Activated T-helper 1 cell treated with anti-CD3 and anti-CD28 coated beads, Interleukin-12 subunit alpha, Interleukin-12 subunit beta, Interleukin-2, Interleukin-4 antibody, amounts not matched to agents 30 ng/mL and 10 ng/mL and 1 ng/mL, durations not matched to agents 14 hours and 24 hours and 36 hours (primary cell): ENCODE measurements at regions not wholly inside any gene's neighbourhood (a gene's known extent, or its start where the extent isn't known, plus 50 kb on each side); places are given as distances from the start of the nearest gene placed in this dataset.

Source experiments
- DNase-seq: peaks from one replicate; pipeline ENCODE4 v3.0.0; 2021; ENCODE audit warnings: low spot score
- H3K27ac Mint-ChIP-seq: one replicate; pipeline ENCODE4 v1.8.0; 2021; ENCODE audit warnings: mild to moderate bottlenecking, mixed read lengths
- H3K27me3 Mint-ChIP-seq: one replicate; pipeline ENCODE4 v1.8.0; 2022; ENCODE audit warnings: mild to moderate bottlenecking, moderate library complexity, mixed read lengths; ENCODE audit not compliant: insufficient read depth
- H3K36me3 Mint-ChIP-seq: one replicate; pipeline ENCODE4 v1.8.0; 2021; ENCODE audit warnings: low read depth, mixed read lengths
- H3K4me1 Mint-ChIP-seq: one replicate; pipeline ENCODE4 v1.8.0; 2021; ENCODE audit warnings: low read depth, mixed read lengths
- H3K4me3 Mint-ChIP-seq: one replicate; pipeline ENCODE4 v1.8.0; 2021; ENCODE audit warnings: mild to moderate bottlenecking, moderate library complexity, mixed read lengths
- H3K9me3 Mint-ChIP-seq: one replicate; pipeline ENCODE4 v1.8.0; 2021; ENCODE audit warnings: mixed read lengths
- intact Hi-C: fragments of 100-400 bp; cut with micrococcal nuclease; formaldehyde crosslinking; loops from one replicate; pipeline ENCODE4 v1.15.1; 2024

DNA sequence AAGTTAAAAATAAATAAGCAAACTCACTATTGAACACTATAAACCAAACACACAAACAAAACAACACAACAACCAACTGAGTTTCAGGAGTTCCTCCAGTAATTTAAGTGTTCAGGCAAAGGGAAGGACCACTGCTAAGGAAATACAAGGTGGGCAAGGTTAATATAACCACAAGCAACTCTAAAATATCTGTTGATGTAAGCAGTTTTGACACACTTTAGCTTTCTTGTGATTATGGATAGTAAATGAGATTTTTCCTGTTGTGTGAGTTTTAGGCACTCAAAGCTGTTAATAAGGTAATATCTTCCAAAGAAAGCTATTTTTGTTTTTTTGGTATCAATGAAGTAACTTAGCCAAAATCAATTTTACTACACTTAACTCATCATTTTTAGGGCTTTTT, 839.1 kb upstream of the FOXG1 start:
- H3K36me3 Mint-ChIP-seq, result no peaks in the 10 kb centered on the region
- no peak for DNase-seq
- H3K9me3 Mint-ChIP-seq, result peaks cover 21% of the 10 kb centered on the region
- no peaks in the 10 kb centered on the region for H3K4me1 Mint-ChIP-seq
- H3K4me3 Mint-ChIP-seq, result no peak overlapping the region
- no peaks in the 10 kb centered on the region for H3K27me3 Mint-ChIP-seq
- intact Hi-C loops, result no loop called here
- H3K27ac Mint-ChIP-seq, result no peak overlapping the region

DNA sequence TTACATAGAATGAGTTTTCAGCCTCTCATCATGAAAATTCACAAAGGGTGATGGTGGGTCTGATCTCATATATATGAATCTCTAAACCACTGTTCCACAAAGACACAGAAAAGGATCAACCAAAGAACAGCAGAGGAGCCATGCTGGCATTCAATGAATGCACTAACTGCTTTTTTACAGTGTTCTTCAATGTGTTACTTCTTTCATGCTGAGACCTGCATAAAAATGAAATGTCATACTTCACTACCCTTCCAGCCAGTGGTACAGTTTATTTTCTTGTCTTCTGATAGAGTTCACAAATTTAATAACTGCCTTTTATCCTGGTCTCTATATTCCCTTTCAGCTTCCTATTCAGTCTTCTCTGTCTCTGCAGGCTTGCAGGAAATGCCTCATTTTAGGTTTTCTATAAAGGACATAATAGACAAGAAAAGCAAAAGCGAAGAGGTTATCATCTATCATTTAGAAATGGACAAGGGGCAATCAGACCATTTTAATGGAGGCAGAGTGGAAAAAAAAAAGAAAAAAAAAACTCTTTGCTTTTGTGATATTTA, 836.7 kb upstream of the FOXG1 start:
- intact Hi-C loops, result no loop called here
- DNase-seq, result no peak
- H3K4me1 Mint-ChIP-seq, result no peaks in the 10 kb centered on the region
- H3K27me3 Mint-ChIP-seq, result no peaks in the 10 kb centered on the region
- H3K27ac Mint-ChIP-seq, result no peak overlapping the region
- peaks cover 39% of the 10 kb centered on the region for H3K9me3 Mint-ChIP-seq
- H3K36me3 Mint-ChIP-seq, result no peaks in the 10 kb centered on the region
- H3K4me3 Mint-ChIP-seq, result no peak overlapping the region

DNA sequence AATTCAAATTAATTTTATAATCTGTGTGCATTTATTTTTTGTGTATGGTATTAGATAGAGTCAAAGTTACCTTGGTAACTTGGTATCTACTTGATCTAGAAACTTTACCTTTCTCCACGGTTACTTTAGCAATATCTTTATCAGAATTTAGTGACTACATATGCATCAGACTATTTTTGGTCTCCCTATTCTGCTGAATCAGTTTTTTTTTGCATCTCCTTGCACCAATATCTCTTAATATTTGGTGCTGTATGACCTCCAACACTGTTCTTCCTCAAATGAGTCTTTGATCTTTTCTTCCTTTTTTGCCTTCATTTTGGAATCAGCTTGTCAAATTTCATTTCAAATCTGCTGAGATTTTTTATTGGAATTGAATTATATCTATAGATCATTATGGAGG, 828.2 kb upstream of the FOXG1 start:
- no peak overlapping the region for H3K27ac Mint-ChIP-seq
- H3K9me3 Mint-ChIP-seq, result peaks cover 43% of the 10 kb centered on the region
- no peak for DNase-seq
- H3K4me3 Mint-ChIP-seq, result no peak overlapping the region
- intact Hi-C loops, result no loop called here
- H3K36me3 Mint-ChIP-seq, result no peaks in the 10 kb centered on the region
- H3K27me3 Mint-ChIP-seq, result no peaks in the 10 kb centered on the region
- H3K4me1 Mint-ChIP-seq, result no peaks in the 10 kb centered on the region

DNA sequence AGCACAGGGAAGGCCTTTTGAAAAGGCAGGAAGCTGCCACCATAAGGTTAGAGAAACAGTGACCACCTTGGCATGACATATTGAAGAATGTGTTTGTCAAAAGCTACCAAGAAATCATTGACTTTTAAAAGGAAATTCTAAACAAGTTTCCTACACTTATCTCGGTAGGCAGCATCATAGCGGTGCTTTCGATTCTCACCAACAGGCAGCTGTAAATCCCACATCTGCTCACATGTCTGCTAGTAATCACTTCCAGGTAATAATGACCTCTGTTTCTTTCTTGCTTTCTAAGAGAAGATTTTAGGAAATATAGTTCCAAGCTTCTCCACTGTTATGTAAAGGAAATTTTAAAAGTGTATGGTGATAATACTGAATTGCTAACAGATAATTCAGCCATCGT, 821.1 kb upstream of the FOXG1 start:
- intact Hi-C loops, result no loop called here

DNA sequence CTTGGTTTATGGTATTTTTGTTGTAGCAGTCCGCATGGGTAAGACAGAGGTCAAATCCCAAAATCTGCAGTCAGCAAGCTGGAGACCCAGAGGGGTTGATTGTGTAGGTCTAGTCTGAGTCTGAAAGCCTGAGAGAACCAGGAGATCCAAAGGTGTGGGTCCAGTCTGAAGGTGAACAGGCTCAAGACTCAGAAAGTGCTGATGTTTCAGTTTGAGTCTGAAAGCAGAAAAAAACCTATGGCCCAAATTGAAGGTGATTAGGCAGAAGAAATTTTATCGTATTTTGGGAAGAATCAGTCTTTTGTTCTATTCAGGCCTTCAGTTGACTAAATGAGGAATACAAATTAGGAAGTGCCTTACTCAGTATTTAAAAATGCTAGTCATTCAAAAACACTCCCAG, 807.8 kb upstream of the FOXG1 start:
- no peak for DNase-seq
- intact Hi-C loops, result no loop called here
- Mint-ChIP-seq H3K9me3 (peaks cover 27% of the 10 kb centered on the region), H3K36me3 (no peaks in the 10 kb centered on the region), H3K27me3 (no peaks in the 10 kb centered on the region), H3K4me1 (no peaks in the 10 kb centered on the region), H3K4me3 (no peak overlapping the region), H3K27ac (no peak overlapping the region)

More for the DNA sequence above, 821.1 kb upstream of the FOXG1 start:
- H3K9me3 Mint-ChIP-seq, result peaks cover 36% of the 10 kb centered on the region
- H3K27ac Mint-ChIP-seq, result no peak overlapping the region
- H3K4me1 Mint-ChIP-seq, result no peaks in the 10 kb centered on the region
- DNase-seq, result no peak
- H3K4me3 Mint-ChIP-seq, result no peak overlapping the region
- no peaks in the 10 kb centered on the region for H3K36me3 Mint-ChIP-seq
- H3K27me3 Mint-ChIP-seq, result no peaks in the 10 kb centered on the region

DNA sequence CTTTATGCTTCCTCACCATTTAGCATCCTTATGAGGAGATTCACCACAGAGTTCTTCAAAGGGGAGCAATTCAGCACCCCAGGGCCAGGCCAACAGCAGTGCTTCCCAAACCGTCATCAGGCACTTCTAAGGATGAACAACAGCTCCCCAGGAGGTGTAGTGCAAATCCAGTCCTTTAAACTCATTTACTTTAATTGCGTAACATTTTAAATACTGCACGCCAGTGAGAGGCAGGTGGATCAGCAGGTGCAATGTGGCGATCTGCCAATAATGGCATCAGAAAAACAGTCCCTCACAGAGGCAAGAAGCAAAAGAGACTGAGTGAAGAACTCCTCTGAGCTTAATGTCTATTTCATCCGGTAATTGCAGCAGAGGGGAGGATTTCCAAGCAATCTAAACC, 770.9 kb upstream of the FOXG1 start:
- intact Hi-C loops, result no loop called here

DNA sequence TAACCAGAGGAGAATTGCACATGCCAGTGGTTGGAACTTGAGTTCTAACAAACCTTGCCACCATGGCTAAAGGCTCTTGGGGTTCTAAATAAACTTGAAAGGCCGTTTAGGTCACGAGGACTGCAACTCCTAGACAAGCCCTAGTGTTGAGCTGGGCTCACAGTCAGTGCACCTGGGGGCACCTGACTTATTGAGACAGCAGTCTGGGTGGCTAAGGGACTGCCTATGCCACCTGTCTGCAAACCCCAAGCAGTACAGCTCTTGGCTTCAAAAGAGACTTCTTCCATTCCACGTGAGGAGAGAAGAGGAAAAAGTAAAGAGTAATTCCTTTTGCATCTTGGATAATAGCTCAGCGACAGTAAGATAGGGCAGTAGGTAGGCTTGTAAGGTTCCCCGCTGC, 765.6 kb upstream of the FOXG1 start:
- no peak overlapping the region for H3K4me3 Mint-ChIP-seq
- H3K27me3 Mint-ChIP-seq, result no peaks in the 10 kb centered on the region
- H3K4me1 Mint-ChIP-seq, result no peaks in the 10 kb centered on the region
- intact Hi-C loops, result no loop called here
- no peaks in the 10 kb centered on the region for H3K36me3 Mint-ChIP-seq
- H3K9me3 Mint-ChIP-seq, result peaks cover 54% of the 10 kb centered on the region
- no peak for DNase-seq
- H3K27ac Mint-ChIP-seq, result no peak overlapping the region

More for the DNA sequence above, 770.9 kb upstream of the FOXG1 start:
- H3K27ac Mint-ChIP-seq, result no peak overlapping the region
- no peaks in the 10 kb centered on the region for H3K36me3 Mint-ChIP-seq
- H3K9me3 Mint-ChIP-seq, result peaks cover 44% of the 10 kb centered on the region
- no peaks in the 10 kb centered on the region for H3K4me1 Mint-ChIP-seq
- H3K27me3 Mint-ChIP-seq, result no peaks in the 10 kb centered on the region
- DNase-seq, result no peak
- H3K4me3 Mint-ChIP-seq, result no peak overlapping the region

DNA sequence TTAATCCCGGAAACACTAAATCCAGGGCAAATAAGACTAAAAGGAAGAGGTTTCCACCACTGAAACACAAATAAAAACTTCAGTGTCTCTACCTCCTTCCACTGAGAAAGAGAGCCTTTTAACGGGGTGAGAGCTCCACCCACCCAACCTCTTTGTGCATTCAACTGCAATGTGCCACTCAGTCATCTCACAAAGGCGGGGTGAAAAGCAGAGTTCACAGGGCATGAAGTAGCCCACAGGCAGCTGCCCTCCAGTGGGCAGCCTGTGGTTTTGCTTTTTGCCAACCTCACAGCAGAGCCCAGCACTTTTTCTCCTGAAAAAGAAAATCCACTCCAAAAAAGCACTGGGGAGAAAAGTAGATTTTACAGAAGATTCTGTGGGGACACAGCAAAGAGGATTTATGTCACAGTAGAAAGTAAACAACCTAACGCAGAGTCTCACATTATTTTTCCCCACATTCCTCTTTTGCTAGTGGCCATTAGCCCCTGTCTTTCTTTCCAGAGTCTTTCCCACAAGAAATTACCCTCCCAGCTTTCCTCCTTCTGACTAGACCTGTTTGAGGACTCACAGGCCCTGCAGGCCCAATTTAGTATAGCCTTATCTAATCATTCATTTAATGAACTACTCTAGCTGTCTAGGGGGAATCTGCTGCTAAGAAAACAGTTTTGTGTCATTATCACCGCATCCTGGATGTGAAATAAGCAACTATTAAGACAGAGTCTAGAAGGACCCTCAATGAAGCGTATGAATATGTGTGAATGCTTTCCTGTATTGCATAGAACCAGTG, 753.8 kb upstream of the FOXG1 start:
- intact Hi-C loops, result no loop called here
- H3K36me3 Mint-ChIP-seq, result no peaks in the 10 kb centered on the region
- H3K27me3 Mint-ChIP-seq, result no peaks in the 10 kb centered on the region
- H3K27ac Mint-ChIP-seq, result no peak overlapping the region
- peaks cover 27% of the 10 kb centered on the region for H3K9me3 Mint-ChIP-seq
- no peak for DNase-seq
- no peak overlapping the region for H3K4me3 Mint-ChIP-seq
- no peaks in the 10 kb centered on the region for H3K4me1 Mint-ChIP-seq

DNA sequence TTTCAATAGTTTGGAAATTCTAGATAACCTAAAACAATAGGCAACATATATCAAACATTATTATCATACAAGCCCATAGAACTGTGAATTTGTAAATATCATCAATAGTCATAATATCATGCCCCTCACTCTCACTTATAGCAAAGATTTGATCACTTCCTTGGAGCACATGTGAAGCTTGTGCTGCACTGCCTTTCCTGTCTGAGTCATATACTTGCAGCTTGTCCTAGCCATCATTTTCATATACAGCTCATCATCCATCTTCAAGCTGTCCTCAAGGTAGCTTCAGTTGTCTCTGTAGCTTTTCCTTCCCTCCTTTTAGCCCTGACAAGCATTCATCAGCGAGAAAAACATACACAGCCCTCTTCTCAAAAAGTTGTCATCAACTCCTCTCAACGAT, 746.5 kb upstream of the FOXG1 start:
- H3K27me3 Mint-ChIP-seq, result no peaks in the 10 kb centered on the region
- H3K36me3 Mint-ChIP-seq, result no peaks in the 10 kb centered on the region
- intact Hi-C loops, result no loop called here
- H3K4me1 Mint-ChIP-seq, result no peaks in the 10 kb centered on the region
- DNase-seq, result no peak
- peaks cover 29% of the 10 kb centered on the region for H3K9me3 Mint-ChIP-seq
- H3K4me3 Mint-ChIP-seq, result no peak overlapping the region
- H3K27ac Mint-ChIP-seq, result no peak overlapping the region

DNA sequence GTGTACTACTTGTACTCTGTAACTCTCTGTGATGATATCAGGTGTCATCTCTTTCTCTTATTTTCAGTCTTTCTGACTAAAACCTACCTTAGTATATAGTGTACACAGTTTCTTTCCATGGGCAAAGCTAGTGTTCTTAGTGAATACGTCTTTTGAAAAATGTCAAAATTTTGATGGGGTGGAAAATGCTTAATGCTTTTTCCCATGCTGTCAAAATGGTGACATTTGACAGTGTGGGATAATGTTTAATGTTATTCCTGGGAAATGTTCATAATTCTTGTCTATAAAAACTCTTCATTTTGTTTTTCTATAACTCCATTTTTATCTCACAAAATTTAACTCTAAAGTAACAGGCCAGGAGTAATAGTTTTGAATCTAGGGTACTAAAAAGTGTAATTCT, 742.7 kb upstream of the FOXG1 start:
- Mint-ChIP-seq H3K4me1 (no peaks in the 10 kb centered on the region), H3K4me3 (no peak overlapping the region), H3K27ac (no peak overlapping the region), H3K9me3 (peaks cover 34% of the 10 kb centered on the region), H3K36me3 (no peaks in the 10 kb centered on the region), H3K27me3 (no peaks in the 10 kb centered on the region)
- intact Hi-C loops, result no loop called here
- DNase-seq, result no peak

DNA sequence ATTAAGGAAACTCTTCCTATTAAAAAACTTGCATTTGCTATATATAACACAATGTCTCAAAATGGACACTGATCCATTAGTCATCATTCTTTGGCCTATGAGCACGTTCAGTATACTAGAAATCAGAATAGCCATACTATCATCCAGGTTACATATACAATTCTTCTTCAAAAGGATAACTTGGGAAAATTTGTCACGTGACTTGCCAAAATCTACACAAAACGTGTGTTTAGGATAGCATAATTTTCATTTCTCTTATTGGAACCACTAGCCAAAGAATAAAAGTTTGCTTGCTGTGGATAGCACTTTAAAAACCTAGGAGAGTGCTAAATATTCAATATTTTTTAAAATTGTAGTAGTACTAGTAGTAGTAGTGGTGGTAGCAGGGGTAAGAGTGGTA, 714.3 kb upstream of the FOXG1 start:
- no peaks in the 10 kb centered on the region for H3K27me3 Mint-ChIP-seq
- H3K9me3 Mint-ChIP-seq, result peaks cover 34% of the 10 kb centered on the region
- no peaks in the 10 kb centered on the region for H3K4me1 Mint-ChIP-seq
- DNase-seq, result no peak
- H3K4me3 Mint-ChIP-seq, result no peak overlapping the region
- H3K27ac Mint-ChIP-seq, result no peak overlapping the region
- no peaks in the 10 kb centered on the region for H3K36me3 Mint-ChIP-seq
- intact Hi-C loops, result no loop called here

DNA sequence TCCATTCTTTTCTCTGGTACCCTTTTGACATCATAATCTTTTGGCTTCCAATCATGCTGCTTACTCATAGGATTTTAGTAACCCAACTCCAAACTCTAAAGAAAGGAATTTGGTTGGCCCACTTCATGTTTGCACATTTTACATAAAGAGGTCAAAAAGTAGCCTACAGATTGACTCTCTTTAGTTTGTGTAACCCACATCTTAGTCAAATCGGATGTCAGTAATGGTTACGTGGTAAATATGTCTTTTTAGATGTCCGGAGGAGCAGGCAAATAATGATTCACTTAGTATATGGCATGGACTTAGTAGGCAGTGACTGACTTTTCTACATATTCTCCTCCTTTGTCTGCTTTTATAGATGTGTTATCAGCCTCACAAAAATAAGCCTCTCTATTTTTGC, 711.6 kb upstream of the FOXG1 start:
- no peak for DNase-seq
- H3K9me3 Mint-ChIP-seq, result peaks cover 21% of the 10 kb centered on the region
- H3K4me1 Mint-ChIP-seq, result no peaks in the 10 kb centered on the region
- intact Hi-C loops, result no loop called here
- H3K27me3 Mint-ChIP-seq, result no peaks in the 10 kb centered on the region
- H3K27ac Mint-ChIP-seq, result no peak overlapping the region
- H3K4me3 Mint-ChIP-seq, result no peak overlapping the region
- no peaks in the 10 kb centered on the region for H3K36me3 Mint-ChIP-seq

DNA sequence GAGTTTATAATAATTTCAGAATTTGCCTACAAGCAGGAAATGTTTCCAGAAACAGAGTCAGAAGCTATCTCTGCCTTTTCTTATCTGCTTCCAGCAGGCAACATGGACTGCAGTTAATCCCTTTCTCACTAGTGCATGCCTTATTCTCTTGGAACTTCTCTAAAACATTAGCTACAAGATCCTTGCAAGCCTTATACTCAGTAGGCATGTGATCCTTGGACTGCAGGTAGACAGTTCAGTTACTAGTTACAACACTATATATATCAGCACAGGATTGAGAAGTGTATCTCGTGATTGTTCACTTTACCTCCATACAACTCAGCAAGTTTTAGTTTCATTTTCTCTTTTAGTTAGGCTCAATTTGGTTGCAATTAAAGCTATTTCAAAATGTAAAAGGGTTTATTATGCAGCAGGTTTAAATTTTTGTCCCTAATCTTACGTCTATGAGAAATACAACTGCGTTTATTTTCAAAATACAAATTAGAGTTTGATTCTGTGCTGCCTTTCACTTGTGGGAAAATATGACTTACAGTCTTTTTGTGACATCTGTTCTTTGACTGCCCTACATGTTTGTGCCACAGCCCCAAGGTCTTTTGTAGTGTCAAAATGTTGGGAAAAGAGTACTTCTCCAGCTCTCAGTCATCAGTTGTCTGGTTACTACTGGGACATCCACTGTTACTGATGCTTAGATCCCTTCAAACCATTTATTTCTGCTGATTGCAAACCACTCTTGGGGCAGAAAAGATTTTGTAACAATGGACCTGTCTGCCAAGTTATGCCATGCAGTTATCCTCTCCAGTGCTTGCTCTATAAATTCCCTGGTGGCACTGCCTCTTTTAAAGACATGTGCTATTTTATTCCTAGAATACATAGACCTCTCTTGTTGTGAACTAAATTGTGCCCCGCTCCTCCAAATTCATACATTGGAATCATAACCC, 709.0 kb upstream of the FOXG1 start:
- Mint-ChIP-seq H3K36me3 (no peaks in the 10 kb centered on the region), H3K4me3 (no peak overlapping the region), H3K4me1 (no peaks in the 10 kb centered on the region), H3K9me3 (peaks cover 22% of the 10 kb centered on the region), H3K27me3 (no peaks in the 10 kb centered on the region), H3K27ac (no peak overlapping the region)
- intact Hi-C loops, result no loop called here
- no peak for DNase-seq
